ENCODE measurements at regions not wholly inside any gene's neighbourhood (a gene's known extent, or its start where the extent isn't known, plus 50 kb on each side); places are given as distances from the start of the nearest gene placed in this dataset.
"Not testable (repeated sequence)": the region's sequence is repeated elsewhere in the genome, so short reads cannot be mapped to it uniquely, and the experiment has no call there.

- no peak for TF ChIP-seq CTCF (conservative IDR thresholded peaks at IDR 0.05; ENCODE audit: control insufficient read depth, insufficient read depth, low read depth, low read length)
- DNase-seq (ENCODE audit: low read depth), result no peak
- no peak overlapping the region for H3K4me3 ChIP-seq (ENCODE audit: control insufficient read depth, low read depth, low read length)
Observed at GRCh38 chr1:173257805-173258204, 50.7 kb upstream of the TNFSF4 start.

- DNase-seq (ENCODE audit: low read depth), result no peak
- TF ChIP-seq CTCF (conservative IDR thresholded peaks at IDR 0.05; ENCODE audit: control insufficient read depth, insufficient read depth, low read depth, low read length), result no peak
- H3K4me3 ChIP-seq (ENCODE audit: control insufficient read depth, low read depth, low read length), result no peak overlapping the region
Observed at GRCh38 chr1:173258479-173259264, 51.5 kb upstream of the TNFSF4 start.

- not testable (repeated sequence) for H3K4me3 ChIP-seq (ENCODE audit: control insufficient read depth, low read depth, low read length); DNase-seq (ENCODE audit: low read depth)
Observed at GRCh38 chr1:173260329-173260728, 53.2 kb upstream of the TNFSF4 start.

GRCh38 chr1:173266841-173267240 is 59.7 kb upstream of the TNFSF4 start:
- TF ChIP-seq CTCF (conservative IDR thresholded peaks at IDR 0.05; ENCODE audit: control insufficient read depth, insufficient read depth, low read depth, low read length), result no peak
- peak; percentile 37 for DNase-seq (ENCODE audit: low read depth)
- H3K4me3 ChIP-seq (ENCODE audit: control insufficient read depth, low read depth, low read length), result no peak overlapping the region

GRCh38 chr1:173267453-173267945 is 60.4 kb upstream of the TNFSF4 start:
- no peak overlapping the region for H3K4me3 ChIP-seq (ENCODE audit: control insufficient read depth, low read depth, low read length)

GRCh38 chr1:173268261-173268660 is 61.1 kb upstream of the TNFSF4 start:
- no peak for TF ChIP-seq CTCF (conservative IDR thresholded peaks at IDR 0.05; ENCODE audit: control insufficient read depth, insufficient read depth, low read depth, low read length)
- DNase-seq (ENCODE audit: low read depth), result no peak
- H3K4me3 ChIP-seq (ENCODE audit: control insufficient read depth, low read depth, low read length), result no peak overlapping the region

More at GRCh38 chr1:173267453-173267945, 60.4 kb upstream of the TNFSF4 start:
- no peak for TF ChIP-seq CTCF (conservative IDR thresholded peaks at IDR 0.05; ENCODE audit: control insufficient read depth, insufficient read depth, low read depth, low read length)
- DNase-seq (ENCODE audit: low read depth), result peak; percentile 93

GRCh38 chr1:173268786-173269277 is 61.7 kb upstream of the TNFSF4 start:
- H3K4me3 ChIP-seq (ENCODE audit: control insufficient read depth, low read depth, low read length), result no peak overlapping the region
- DNase-seq (ENCODE audit: low read depth), result no peak
- TF ChIP-seq CTCF (conservative IDR thresholded peaks at IDR 0.05; ENCODE audit: control insufficient read depth, insufficient read depth, low read depth, low read length), result no peak

Data from fibroblast of mammary gland (primary cell).